Middle frontal gyrus (tissue), 1 donor: ENCODE measurements at regions not wholly inside any gene's neighbourhood (a gene's known extent, or its start where the extent isn't known, plus 50 kb on each side); places are given as distances from the start of the nearest gene placed in this dataset.
"Not testable (repeated sequence)": the region's sequence is repeated elsewhere in the genome, so short reads cannot be mapped to it uniquely, and the experiment has no call there.

ENCODE experiments used
- DNase-seq: peaks from one replicate; pipeline ENCODE4 v3.0.0-alpha.2; 2015; ENCODE audit warnings: low spot score; ENCODE audit errors: extremely low spot score

- DNase-seq: no peak
Observed at GRCh38 chr3:118593277-118593670, 441.4 kb downstream of the IGSF11 start.

GRCh38 chr3:118597184-118597583, 437.5 kb downstream of the IGSF11 start:
- DNase-seq: no peak

DNA sequence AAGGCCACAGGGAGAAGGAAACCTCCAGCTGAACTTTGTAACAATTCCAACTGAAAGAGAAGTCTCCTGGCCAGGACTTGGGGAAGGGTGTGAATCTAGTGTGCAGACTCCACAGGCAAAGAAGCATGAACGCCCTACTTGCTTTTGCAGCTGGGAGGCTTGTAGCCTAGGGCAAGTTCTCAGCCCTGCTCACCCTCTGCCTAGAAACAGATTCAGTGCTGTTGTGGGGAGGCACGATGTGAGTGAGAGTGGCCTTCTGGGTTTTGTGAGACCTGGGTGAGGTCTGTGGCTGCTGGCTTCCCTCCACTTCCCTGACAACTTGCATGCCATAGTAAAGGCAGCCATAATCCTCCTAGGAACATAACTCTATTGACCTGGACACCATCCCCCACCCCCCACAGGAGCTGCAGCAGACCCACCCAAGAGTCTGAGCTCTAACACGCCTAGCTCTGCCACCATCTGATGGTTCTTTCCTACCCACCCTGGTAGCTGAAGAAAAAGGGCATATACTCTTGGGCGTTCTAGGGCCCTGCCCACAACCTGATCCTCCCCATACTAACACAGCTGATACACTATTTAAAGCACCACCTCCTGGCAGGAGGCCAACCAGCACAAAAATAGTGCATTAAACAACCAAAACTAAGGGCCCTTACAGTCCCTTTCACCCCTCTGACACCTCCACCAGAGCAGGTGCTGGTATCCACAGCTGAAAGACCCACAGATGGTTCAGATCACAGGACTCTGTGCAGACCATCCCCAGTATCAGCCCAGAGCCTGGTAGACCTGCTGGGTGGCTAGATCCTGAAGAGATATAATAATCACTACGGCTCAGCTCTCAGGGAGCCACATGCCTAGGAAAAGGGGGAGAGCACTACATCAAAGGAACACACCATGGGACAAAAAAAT, 426.5 kb downstream of the IGSF11 start:
- no peak for DNase-seq

DNA sequence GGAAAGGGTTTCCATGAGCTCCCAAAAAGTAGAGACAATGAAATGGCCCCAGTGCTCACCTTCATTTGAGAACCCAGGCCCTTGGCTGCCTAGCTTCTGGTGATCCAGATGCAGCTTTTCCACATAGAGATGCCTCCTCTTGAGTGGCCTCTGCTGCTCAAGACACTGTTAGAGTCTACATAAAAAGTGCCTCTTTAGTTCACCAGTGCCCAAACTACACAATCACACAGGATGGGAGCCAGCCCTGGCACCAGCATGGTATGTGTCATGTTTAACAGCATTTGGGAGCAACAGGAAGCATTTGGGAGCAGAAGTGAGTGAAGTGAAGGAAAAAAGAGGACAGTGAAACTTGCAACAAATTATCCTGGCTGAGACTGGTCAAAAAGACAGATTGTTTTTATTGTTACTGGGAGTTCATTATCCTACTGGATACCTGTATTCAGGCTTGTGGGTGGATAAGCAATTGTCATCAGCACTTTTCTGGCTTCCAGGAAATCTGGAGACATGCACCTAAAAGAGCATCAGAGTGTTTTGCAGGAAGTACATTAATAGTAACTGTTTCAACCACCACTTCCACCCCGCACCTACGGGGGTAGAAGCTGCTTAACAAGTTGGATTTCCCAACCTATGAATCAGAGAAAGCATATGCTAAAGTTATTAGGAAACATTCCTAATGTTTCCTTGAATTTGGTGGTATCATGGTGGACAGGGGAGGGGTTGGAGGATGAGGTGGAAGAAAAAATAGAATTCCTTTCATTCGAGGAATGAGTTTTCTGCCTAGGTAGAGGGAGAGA, 416.2 kb downstream of the IGSF11 start:
- DNase-seq: no peak

- DNase-seq: no peak
Observed at GRCh38 chr3:118626453-118626852, 408.2 kb downstream of the IGSF11 start.

DNA sequence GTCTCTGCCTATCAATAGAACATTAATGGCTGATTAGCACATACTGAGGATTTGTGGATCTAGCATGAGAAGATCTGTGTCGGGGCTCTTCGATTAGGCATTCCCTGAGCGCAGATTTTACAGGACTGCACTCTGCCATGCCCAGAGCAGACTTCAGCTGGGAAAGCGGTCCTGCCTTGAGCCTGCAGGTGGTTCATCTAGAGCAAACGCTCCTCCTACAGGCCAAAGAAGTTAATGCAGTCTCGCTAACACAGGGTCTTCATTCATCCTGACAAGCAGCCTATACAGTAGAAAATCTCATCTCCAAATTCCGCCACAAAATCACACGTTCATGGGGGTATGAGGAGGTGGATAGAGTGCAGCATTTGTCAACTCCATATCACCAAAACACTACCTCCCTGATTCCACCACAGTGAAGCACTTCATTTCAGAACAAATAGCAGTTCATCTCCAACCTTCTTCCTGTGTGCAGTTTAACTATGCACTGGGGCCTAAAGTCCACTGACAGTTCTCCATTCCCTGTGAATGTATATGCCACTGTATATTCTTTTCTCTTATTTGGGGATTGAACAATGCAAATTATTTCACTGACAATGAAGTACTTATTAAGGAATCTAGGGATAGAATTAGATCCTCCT, 405.8 kb downstream of the IGSF11 start:
- peak; percentile 74 for DNase-seq

- no peak for DNase-seq
Observed at GRCh38 chr3:118629821-118630220, 404.8 kb downstream of the IGSF11 start.

- no peak for DNase-seq
Observed at GRCh38 chr3:118635711-118636110, 398.9 kb downstream of the IGSF11 start.

- DNase-seq: no peak
Observed at GRCh38 chr3:118636841-118637240, 397.8 kb downstream of the IGSF11 start.

DNA sequence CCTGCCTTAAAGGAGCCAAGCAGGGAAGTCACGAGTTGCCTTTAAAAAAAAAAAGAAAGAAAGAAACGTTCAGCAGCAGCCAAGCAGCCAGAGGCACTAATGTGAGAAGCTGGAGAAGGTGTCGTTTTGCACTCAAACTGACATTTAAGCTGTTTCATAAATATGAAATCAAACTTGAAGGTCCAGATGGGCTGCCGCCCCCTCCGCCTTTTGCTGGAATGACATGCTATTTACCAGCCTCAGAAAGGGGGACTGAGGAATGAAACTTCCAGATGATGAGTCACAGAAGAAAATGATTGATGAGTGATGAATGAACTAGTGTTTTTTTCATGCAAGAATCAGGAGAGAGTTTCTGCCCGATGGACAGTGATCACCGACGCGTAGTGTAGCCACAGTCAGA, 396.8 kb downstream of the IGSF11 start:
- DNase-seq: no peak

DNA sequence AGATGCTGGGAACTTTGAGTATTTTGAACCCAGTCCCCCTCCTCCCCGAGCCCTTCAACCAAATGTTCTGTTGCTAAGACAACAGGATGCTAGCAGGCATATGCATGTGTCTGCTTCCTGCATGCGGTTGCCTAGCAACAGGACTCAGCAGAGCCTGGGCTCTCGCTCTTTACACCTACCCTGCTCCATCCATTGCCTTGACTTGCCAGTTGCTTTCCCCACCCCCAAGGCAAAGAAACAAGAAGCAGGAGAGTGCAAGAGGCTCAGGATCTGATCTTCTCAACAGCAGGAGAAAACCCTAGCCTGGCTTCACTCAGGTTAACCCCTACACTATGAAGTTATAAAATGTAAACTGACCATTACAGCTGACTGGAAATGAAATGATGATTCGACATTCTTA, 393.0 kb downstream of the IGSF11 start:
- DNase-seq: peak; percentile 34

DNA sequence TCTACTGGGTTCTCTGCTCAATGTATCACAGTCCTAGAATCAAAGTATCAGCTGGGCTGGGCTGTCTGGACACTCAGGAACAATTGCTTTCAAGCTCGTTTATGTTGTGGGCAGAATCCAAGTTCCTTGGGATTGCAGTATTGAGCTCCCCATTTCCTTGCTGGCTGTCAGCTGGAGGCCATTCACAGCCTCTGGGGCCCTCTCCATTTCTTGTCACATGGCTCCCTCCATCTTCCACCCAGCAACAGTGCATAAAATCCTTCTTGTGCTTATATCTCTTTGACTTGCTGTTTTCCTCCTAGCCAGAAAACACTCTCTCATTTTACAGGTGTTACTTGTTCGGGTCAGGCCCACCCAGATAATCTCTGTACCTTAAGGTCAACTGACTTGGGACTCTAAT, 363.5 kb downstream of the IGSF11 start:
- DNase-seq: no peak

- DNase-seq: no peak
Observed at GRCh38 chr3:118675305-118675704, 359.3 kb downstream of the IGSF11 start.

DNA sequence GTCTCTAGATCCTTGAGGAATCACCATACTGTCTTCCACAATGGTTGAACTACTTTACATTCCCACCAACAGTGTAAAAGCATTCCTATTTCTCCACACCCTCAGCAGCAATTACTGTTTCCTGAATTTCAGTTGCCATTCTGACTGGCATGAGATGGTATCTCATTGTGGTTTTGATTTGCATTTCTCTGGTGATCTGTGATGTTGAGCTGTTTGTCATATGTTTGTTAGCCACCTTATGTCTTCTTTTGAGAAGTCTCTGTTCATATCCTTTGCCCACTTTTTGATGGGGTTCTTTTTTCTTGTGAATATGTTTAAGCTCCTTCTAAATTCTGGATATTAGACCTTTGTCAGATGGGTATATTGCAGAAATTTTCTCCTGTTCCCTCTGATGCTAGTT, 356.0 kb downstream of the IGSF11 start:
- DNase-seq: not testable (repeated sequence)

- DNase-seq: no peak
Observed at GRCh38 chr3:118682921-118683320, 351.7 kb downstream of the IGSF11 start.

DNA sequence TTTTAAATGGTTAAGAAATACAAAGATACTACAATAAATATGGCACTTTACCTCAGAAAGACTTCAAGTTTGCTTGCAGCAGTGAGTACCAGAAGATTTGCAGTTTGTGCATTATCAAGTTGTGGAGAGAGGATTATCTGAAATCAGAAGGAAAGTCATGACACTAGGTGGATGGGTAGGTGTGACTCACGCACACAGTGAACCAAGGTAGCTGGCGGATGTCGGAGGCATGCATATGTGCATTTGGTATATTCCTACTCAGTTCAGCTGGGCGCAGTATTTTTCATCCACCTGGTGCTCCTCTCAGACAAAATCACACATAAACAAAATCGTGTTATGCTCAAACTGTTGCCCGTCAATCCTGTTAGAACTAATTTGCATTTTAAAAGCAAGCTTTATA, 351.0 kb downstream of the IGSF11 start:
- DNase-seq: no peak

- DNase-seq: no peak
Observed at GRCh38 chr3:118688396-118688884, 346.2 kb downstream of the IGSF11 start.

- peak; percentile 24 for DNase-seq
Observed at GRCh38 chr3:118692416-118692815, 342.2 kb downstream of the IGSF11 start.

DNA sequence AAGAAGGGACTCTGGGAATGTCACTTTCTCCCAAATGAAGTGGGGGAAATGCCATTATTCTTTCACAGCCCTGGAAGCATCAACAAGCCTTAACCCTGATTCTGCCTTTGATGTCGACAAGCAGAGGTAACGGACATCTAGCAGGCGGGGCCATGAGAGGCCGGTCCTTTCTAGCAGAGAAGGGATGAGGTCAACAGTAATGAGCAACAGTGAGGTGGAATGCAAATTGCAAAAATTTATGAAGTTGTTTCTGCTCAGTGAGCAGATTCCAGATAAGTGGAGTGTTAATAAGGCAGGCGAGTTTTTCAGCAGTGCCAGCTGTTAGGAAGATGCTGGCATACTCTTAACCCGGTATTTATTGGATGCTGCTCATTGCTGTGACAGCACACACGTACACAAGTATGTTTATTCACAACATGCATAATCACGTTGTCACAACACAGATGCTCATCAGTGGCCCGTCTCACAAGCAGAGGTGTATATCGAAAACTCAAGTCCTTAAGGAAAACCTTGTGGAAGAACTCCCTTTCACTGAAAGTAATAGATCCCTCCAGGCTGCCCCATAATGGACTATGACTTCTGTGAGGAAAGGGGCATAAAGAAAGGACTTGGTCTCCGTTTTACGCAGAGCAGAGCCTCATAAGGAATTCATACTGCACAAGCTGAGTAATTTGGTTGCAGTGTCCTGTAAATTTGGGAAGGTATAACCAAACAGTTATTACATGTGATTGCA, 329.0 kb downstream of the IGSF11 start:
- no peak for DNase-seq

- no peak for DNase-seq
Observed at GRCh38 chr3:118707991-118708390, 326.7 kb downstream of the IGSF11 start.

DNA sequence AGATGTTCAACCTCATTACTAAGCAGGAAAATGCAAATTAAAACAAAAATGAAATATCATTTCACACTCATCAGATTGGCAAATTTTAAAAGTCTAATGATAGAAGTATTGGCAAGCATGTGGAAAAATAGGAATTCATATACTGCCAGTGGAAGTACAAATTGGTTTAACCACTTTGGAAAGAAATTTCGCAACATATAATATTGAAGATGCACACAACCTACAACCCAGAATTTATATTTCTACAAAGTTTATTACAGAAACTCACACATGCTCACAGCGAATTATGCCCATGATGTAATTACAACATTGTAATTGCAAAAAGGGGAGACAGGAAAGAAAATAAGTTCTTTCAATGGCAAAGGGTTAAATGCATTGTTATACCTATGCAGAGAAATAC, 324.1 kb downstream of the IGSF11 start:
- no peak for DNase-seq
